Raji (cell line): ENCODE measurements at regions not wholly inside any gene's neighbourhood (a gene's known extent, or its start where the extent isn't known, plus 50 kb on each side); places are given as distances from the start of the nearest gene placed in this dataset.

Experiments used
- POLR2A ChIP-seq: IDR thresholded peaks from 2 replicates; pipeline ENCODE4 v1.6.1; 2011; ENCODE audit warnings: low read depth, low read length, control low read depth; ENCODE audit not compliant: insufficient read depth

GRCh38 chr4:175973027-175973923 is 92.4 kb upstream of the WDR17 start:
- no peak for TF ChIP-seq POLR2A

DNA sequence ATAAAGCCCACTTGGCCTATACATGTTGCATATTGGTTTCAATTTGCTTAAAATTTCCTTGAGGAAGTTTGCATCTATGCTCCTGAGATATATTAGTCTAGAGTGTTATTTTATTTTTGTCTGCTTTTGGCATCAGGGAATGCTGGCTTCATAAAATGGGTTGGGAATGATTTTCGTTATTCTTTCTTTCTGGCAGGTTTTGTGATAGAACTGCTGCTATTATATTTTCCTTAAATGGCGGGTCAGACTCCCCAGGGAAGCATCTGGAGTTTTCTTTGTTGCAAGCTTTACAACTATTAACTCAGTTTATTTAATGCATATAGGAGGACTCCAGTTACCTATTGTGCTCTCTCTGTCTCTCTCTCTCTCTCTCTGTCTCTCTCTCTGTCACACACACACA is 82.0 kb upstream of the WDR17 start:
- no peak for TF ChIP-seq POLR2A

DNA sequence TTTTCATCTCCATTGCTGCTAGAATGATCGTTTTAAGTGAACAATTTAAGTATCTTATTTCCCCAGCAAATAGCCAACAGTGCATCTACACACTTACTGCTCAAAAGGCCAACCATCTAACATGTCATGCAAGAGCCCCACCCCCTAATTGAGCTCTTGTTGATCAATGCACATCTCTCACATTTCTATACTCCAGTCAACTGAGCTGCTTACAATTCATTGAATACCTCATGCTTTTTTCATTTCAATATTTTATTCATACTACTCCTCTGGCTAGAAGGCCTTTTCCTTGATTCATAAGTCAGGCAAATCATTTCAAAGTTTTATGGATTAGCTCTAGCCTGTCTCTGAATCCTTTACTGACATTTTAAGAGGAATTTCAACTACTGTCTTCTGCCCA is 79.0 kb upstream of the WDR17 start:
- TF ChIP-seq POLR2A = no peak

GRCh38 chr4:175988511-175988910 is 77.1 kb upstream of the WDR17 start:
- no peak for TF ChIP-seq POLR2A

DNA sequence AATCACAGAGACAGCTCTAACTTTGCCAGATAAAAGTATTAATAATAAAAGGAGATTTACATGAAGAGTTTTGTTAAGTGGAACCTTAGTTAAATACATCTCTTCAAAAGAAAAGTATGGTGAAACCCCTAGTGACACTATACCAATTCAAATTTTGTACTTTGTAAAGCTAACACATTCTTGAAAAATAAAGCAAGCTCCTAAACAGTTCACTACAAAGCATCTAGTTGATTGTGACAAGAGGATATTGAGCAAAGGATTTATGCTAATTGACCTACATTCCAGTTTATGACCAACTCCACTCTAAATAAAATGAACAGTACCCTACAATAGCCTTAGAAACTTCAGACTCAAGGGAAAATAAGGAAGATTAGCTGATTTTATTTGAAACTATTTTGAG is 69.4 kb upstream of the WDR17 start:
- no peak for TF ChIP-seq POLR2A

DNA sequence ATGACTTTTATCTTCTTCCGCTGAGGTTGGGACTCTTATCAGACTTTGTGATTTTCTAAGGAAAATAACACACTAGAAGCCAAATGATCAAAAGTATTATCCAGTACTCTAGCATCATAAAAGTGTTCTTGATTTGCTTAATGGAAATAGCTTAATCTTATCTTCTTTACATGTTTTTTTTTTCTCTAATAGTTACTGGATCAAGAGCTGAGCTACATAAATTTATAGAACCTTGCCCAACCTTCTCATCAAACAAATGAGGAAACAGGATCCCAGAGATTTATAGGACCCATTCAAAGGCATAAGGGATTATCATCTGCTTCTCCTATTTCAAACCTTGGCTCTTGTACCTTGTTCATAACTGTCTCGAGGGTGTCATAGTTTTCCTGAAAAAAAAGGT is 68.3 kb upstream of the WDR17 start:
- TF ChIP-seq POLR2A = no peak

GRCh38 chr4:175998782-175999181 is 66.9 kb upstream of the WDR17 start:
- TF ChIP-seq POLR2A = no peak

DNA sequence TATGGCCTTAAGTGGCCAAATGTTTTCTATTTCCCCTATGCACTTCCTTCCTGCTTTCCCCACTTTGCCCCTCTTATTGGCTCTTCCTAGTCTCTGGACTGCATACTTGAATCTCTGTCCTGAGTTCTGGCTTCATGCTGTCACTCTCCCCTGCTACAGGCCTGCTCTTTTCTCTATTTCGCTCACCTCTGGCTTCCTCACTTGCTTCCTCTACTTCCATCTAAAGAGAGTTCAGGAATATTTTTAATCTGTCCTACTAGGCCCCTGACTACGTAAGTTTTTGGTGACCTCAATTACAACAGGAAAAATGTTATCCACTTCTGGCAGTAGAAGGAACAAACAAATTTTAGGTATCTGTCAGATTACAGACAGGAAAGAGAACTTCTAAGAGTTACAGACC is 65.7 kb upstream of the WDR17 start:
- TF ChIP-seq POLR2A = no peak

- TF ChIP-seq POLR2A = no peak
Measured at GRCh38 chr4:176001151-176002006, 64.3 kb upstream of the WDR17 start.

- peak; percentile 42; the same call in 1 of the 2 replicates for TF ChIP-seq POLR2A
Measured at GRCh38 chr4:176002007-176002613, 63.5 kb upstream of the WDR17 start.

DNA sequence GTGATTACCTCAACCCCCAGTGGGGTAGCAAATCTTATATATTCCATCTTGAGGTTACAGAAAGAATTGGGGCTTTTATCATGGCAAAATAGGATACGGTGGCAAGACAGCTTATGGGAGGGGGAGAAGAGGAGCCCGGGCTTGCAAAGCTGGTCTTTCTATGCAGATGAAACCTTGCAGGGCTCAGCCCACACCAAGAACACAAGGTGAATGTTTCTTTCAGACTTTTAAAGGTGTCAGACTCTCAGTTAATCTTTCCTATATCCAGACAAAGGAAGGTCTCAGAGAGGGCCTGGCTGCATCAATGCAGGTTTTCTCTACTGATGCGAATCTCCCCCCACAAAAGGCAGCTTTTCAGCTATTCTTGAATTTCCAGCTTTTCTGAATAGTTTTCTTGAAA is 59.9 kb upstream of the WDR17 start:
- no peak for TF ChIP-seq POLR2A

DNA sequence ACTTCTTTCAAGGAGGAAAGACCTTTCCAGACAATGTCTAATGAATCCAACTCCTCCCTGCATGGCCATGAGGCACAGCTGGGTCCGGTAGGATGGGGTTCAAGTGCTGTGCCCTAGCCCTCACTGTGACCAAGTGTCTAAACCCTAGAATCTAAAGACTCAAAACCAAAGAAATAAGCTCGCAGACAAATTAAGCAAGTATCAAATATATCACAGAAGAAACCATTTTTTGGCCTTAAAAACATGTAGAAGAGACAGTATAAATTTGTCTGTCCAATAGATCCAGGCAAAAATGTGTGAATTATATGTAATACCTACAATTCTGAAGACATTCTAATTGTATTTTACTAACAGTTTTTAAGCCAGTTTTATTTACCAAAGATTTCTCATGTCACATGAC is 56.4 kb upstream of the WDR17 start:
- no peak for TF ChIP-seq POLR2A

DNA sequence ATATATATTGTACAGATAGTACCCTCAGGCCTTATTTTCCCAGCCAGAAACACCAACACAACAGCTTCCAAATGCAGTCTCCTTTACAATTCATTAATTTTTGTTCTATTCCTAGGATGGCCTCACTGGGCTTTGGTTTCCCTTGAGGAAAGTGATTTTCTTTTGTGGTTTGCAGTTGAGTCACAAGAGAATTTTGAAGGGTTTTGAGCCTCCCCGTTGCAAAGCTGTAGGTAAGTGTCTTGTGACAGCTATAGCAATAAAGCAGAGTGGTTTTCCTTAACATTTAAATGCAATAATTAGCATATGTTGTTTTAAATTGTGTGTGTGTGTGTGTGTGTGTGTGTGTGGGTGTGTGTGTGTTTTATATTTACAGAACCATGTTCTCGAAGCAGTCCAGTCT is 54.1 kb upstream of the WDR17 start:
- no peak for TF ChIP-seq POLR2A

DNA sequence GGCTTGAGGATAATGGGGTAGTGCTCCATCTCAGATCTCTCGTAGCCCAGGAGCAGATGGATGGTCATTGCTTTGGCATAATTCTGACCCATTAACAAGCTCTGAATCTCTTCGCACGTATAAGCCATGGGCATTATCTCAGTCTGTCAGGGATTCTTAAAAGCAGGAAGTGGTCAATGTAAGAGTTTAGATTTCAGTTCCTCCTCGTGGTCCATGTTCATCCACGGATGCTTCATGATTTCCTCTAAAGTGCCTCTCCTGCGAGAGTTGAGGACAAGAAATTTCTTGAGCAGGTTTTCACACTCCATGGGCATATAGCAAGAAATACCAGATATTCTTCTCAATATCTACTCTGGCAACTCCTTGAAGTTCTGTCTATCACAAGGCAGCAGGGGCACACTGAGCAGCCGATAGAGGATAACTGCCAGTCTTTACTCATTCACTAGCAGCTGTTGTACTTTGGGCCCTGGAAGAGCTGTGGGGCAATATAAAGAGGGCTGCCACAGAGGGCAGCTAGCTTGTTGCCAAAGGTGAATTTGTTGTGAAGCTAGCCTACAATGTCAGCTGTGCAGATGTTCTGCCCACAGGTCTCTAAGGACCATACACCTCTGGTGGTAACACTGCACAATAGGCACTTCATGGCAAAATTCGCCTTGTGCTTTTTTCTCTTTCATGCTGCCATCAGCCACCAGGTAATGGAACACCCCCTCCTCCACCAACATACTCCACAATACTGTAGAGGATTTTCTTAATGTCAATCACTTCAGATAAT is 52.0 kb upstream of the WDR17 start:
- no peak for TF ChIP-seq POLR2A

GRCh38 chr4:176014583-176015108 is 51.0 kb upstream of the WDR17 start:
- TF ChIP-seq POLR2A = no peak
